Stimulated activated CD4-positive, alpha-beta T cell treated with anti-CD3 and anti-CD28 coated beads, Interleukin-12 subunit alpha, Interleukin-12 subunit beta, amount 100 ng/mL, for 48 hours (primary cell): ENCODE measurements at regions not wholly inside any gene's neighbourhood (a gene's known extent, or its start where the extent isn't known, plus 50 kb on each side); places are given as distances from the start of the nearest gene placed in this dataset.

Source experiments
- DNase-seq, 3 donors: peaks; one replicate each; pipeline ENCODE4 v3.0.0-alpha.2; 2020; ENCODE audit warnings: low read depth in 2 of 3, low spot score in 1 of 3

GRCh38 chr4:181599134-181599533 is 644.1 kb upstream of the TENM3 start:
- no peak for DNase-seq

GRCh38 chr4:181601103-181601502 is 642.1 kb upstream of the TENM3 start:
- DNase-seq = no peak

GRCh38 chr4:181604546-181604945 is 638.7 kb upstream of the TENM3 start:
- no peak for DNase-seq

- DNase-seq = no peak
Observed at GRCh38 chr4:181606300-181606699, 636.9 kb upstream of the TENM3 start.

- DNase-seq = no peak
Observed at GRCh38 chr4:181608181-181608580, 635.0 kb upstream of the TENM3 start.

GRCh38 chr4:181611033-181611711 is 632.0 kb upstream of the TENM3 start:
- DNase-seq = no peak

GRCh38 chr4:181611946-181612600 is 631.1 kb upstream of the TENM3 start:
- DNase-seq = no peak

GRCh38 chr4:181613200-181613599 is 630.0 kb upstream of the TENM3 start:
- DNase-seq = no peak

GRCh38 chr4:181618038-181618618 is 625.1 kb upstream of the TENM3 start:
- no peak for DNase-seq

- no peak for DNase-seq
Observed at GRCh38 chr4:181618896-181619295, 624.3 kb upstream of the TENM3 start.

- DNase-seq = no peak
Observed at GRCh38 chr4:181619651-181620050, 623.6 kb upstream of the TENM3 start.

GRCh38 chr4:181637186-181638105 is 605.8 kb upstream of the TENM3 start:
- no peak for DNase-seq

GRCh38 chr4:181643466-181643865 is 599.7 kb upstream of the TENM3 start:
- no peak for DNase-seq

GRCh38 chr4:181645489-181645888 is 597.7 kb upstream of the TENM3 start:
- DNase-seq = no peak

- DNase-seq = no peak
Observed at GRCh38 chr4:181646864-181647263, 596.3 kb upstream of the TENM3 start.

GRCh38 chr4:181647396-181648147 is 595.6 kb upstream of the TENM3 start:
- DNase-seq = no peak

- no peak for DNase-seq
Observed at GRCh38 chr4:181650033-181650825, 593.0 kb upstream of the TENM3 start.

- no peak for DNase-seq
Observed at GRCh38 chr4:181656748-181657147, 586.5 kb upstream of the TENM3 start.

GRCh38 chr4:181659202-181659601 is 584.0 kb upstream of the TENM3 start:
- no peak for DNase-seq

GRCh38 chr4:181659876-181660275 is 583.3 kb upstream of the TENM3 start:
- DNase-seq = no peak
